ENCODE measurements at regions not wholly inside any gene's neighbourhood (a gene's known extent, or its start where the extent isn't known, plus 50 kb on each side); places are given as distances from the start of the nearest gene placed in this dataset.

DNA sequence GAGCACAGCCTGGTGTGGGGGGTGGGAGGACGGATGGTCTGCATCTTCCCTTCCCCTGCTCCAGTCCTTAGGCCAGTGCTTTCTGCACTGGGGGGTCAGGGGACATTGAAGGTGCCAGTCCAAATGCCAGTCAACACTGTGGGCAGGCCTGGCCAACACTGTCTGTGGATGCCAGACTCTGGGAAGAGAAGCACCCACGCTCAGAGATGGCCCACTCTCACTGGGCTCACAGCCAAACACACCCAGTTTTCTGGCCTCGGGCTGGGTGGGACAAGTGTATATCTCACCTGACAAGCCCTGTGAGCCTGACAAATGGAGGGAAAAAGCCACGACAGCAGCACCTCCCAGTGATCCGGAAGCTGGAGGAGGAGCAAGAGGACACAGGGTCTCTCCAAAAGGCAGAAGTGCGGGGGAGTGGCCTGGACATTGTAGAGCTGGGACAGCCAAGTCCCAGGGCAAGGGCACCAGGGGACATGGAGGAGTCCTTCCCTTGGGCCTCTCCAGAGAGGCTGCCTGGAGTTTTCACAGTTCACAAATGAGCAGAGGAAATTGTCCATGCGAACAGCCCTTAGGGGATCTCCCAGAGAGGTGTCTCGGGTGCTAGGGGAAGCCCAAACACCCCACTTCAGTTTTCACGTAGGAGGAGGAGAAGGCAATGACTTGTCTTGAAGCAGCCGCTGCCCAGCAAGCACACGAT lies 79.3 kb downstream of the SDC1 start (continued):
- TF ChIP-seq, protein P1, sequence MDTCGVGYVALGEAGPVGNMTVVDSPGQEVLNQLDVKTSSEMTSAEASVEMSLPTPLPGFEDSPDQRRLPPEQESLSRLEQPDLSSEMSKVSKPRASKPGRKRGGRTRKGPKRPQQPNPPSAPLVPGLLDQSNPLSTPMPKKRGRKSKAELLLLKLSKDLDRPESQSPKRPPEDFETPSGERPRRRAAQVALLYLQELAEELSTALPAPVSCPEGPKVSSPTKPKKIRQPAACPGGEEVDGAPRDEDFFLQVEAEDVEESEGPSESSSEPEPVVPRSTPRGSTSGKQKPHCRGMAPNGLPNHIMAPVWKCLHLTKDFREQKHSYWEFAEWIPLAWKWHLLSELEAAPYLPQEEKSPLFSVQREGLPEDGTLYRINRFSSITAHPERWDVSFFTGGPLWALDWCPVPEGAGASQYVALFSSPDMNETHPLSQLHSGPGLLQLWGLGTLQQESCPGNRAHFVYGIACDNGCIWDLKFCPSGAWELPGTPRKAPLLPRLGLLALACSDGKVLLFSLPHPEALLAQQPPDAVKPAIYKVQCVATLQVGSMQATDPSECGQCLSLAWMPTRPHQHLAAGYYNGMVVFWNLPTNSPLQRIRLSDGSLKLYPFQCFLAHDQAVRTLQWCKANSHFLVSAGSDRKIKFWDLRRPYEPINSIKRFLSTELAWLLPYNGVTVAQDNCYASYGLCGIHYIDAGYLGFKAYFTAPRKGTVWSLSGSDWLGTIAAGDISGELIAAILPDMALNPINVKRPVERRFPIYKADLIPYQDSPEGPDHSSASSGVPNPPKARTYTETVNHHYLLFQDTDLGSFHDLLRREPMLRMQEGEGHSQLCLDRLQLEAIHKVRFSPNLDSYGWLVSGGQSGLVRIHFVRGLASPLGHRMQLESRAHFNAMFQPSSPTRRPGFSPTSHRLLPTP (IDR thresholded peaks at IDR 0.05; ENCODE audit: borderline replicate concordance, extremely low read depth, insufficient read length): no peak
- no peak for TF ChIP-seq USF2 (CRISPR knock-in tag; IDR thresholded peaks at IDR 0.05)
- TF ChIP-seq CAMTA2 (CRISPR knock-in tag; conservative IDR thresholded peaks at IDR 0.05): no peak
- TF ChIP-seq, protein P2, sequence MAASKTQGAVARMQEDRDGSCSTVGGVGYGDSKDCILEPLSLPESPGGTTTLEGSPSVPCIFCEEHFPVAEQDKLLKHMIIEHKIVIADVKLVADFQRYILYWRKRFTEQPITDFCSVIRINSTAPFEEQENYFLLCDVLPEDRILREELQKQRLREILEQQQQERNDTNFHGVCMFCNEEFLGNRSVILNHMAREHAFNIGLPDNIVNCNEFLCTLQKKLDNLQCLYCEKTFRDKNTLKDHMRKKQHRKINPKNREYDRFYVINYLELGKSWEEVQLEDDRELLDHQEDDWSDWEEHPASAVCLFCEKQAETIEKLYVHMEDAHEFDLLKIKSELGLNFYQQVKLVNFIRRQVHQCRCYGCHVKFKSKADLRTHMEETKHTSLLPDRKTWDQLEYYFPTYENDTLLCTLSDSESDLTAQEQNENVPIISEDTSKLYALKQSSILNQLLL (CRISPR knock-in tag; IDR thresholded peaks at IDR 0.05; ENCODE audit: borderline replicate concordance): no peak
- TF ChIP-seq ZNF785 (CRISPR knock-in tag; IDR thresholded peaks at IDR 0.05): no peak
- TF ChIP-seq U2AF2 (optimal IDR thresholded peaks at IDR 0.05; ENCODE audit: low read depth, low read length): no peak
- TF ChIP-seq POLR2A (conservative IDR thresholded peaks at IDR 0.05): no peak
- TF ChIP-seq HMGN3 (IDR thresholded peaks at IDR 0.05; ENCODE audit: borderline replicate concordance, extremely low read depth, insufficient read length, low read depth, low read length): no peak
- TF ChIP-seq, protein P3, sequence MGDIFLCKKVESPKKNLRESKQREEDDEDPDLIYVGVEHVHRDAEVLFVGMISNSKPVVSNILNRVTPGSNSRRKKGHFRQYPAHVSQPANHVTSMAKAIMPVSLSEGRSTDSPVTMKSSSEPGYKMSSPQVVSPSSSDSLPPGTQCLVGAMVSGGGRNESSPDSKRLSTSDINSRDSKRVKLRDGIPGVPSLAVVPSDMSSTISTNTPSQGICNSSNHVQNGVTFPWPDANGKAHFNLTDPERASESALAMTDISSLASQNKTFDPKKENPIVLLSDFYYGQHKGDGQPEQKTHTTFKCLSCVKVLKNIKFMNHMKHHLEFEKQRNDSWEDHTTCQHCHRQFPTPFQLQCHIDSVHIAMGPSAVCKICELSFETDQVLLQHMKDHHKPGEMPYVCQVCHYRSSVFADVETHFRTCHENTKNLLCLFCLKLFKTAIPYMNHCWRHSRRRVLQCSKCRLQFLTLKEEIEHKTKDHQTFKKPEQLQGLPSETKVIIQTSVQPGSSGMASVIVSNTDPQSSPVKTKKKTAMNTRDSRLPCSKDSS (IDR thresholded peaks at IDR 0.05; ENCODE audit: low read depth, partially characterized antibody): no peak
- no peak for TF ChIP-seq ATF3 (IDR thresholded peaks at IDR 0.05)
- no peak for TF ChIP-seq ATF3 (CRISPR knock-in tag; conservative IDR thresholded peaks at IDR 0.05)
- TF ChIP-seq SFPQ (IDR thresholded peaks at IDR 0.05; ENCODE audit: low read depth, low read length): no peak
- TF ChIP-seq EP400 (IDR thresholded peaks at IDR 0.05): 0 out of 2 replicates have a peak, but pooled peaks have one; percentile 10
- TF ChIP-seq SP1 (CRISPR knock-in tag; IDR thresholded peaks at IDR 0.05): no peak
- no peak for TF ChIP-seq CBX8 (IDR thresholded peaks at IDR 0.05; ENCODE audit: borderline replicate concordance, extremely low read depth, low read depth, low read length, poor library complexity, severe bottlenecking)
- no peak for TF ChIP-seq SRF (CRISPR knock-in tag; IDR thresholded peaks at IDR 0.05)
- 0 out of 4 replicates have a peak, but pooled peaks of 1 of the 2 experiments have one; percentile 36 for TF ChIP-seq TEAD1 (CRISPR knock-in tag; IDR thresholded peaks at IDR 0.05)

Data from K562 (cell line).